ENCODE measurements at regions not wholly inside any gene's neighbourhood (a gene's known extent, or its start where the extent isn't known, plus 50 kb on each side); places are given as distances from the start of the nearest gene placed in this dataset.

DNA sequence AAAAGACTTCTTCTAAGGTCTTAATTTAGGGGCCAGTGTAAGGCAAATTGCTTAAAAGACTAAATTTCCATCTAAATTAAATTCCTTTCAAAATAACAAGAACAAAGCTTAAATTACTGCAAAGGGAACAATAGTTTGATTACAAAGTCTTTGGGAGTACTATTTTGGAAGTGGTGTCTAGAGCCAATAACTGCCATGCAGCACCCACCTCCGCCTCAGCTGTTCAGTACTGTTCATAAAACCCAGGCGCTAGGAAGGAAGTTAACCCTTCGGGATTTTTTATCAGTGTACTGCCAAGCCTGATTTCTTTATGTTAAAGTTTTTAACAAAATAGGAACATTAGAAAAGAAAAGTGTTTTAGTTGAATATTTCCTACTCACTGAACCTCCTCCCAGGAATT lies 210.1 kb downstream of the LIG4 start:
- H3K9me3 Mint-ChIP-seq: peaks cover 15% of the 10 kb centered on the region
- no peaks in the 10 kb centered on the region for H3K4me1 Mint-ChIP-seq
- no peak for ATAC-seq (replicated peaks)
- H3K27ac Mint-ChIP-seq: no peak overlapping the region
- no peaks in the 10 kb centered on the region for H3K27me3 Mint-ChIP-seq
- no peaks in the 10 kb centered on the region for H3K36me3 Mint-ChIP-seq (ENCODE audit: low read depth)
- no peak overlapping the region for H3K4me3 Mint-ChIP-seq

DNA sequence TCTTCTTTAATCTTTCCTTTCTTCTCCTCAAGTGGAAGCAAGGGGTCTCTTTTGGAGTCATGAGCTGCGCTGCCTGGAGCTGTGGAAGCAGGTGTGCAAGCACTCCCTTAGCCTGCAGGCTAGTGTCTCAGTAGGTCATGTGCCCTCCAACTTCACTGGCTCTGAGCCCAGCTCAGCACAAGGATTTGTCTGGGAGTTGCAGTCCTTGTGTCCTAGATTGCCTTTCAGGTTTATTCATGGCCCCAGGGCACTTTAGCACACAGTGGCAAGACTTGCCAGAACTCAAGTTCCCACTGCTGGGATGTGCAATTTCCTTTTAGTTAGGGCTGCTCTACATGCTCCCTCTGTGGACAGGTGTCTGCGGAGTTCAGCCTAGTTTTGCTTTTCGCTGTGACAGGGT lies 211.7 kb downstream of the LIG4 start:
- Mint-ChIP-seq H3K4me3 (no peak overlapping the region), H3K27ac (no peak overlapping the region), H3K4me1 (no peaks in the 10 kb centered on the region), H3K36me3 (ENCODE audit: low read depth) (no peaks in the 10 kb centered on the region), H3K9me3 (peaks cover 6% of the 10 kb centered on the region), H3K27me3 (no peaks in the 10 kb centered on the region)
- no peak for ATAC-seq (replicated peaks)

DNA sequence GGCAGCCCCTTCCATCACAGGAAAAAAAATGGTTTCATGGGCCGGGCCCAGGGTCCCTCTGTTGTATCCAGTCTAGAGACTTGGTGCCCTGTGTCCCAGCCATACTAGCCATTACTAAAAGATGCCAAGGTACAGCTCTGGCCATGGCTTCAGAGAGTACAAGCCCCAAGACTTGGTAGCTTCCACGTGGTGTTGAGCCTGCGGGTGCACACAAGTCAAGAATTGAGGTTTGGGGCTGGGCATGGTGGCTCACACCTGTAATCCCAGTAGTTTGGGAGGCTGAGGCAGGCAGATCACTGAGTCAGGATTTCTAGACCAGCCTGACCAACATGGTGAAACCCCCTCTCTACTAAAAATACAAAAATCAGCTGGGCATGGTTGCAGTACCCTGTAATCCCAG lies 214.3 kb downstream of the LIG4 start:
- ATAC-seq (replicated peaks): no peak
- H3K27ac Mint-ChIP-seq: no peak overlapping the region

DNA sequence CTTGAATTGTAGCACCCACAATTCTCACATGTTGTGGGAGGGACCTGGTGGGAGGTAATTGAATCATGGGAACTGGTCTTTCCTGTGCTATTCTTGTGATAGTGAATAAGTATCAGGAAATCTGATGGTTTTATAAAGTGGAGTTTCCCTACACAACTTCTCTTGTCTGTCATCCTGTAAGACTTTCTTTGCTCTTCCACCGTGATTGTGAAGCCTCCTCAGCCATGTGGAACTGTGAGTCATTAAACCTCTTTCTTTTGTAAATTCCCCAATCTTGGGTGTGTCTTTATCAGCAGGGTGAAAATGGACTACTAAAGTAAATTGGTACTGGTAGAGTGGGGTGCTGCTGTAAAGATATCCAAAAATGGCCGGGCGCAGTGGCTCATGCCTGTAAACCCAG lies 215.6 kb downstream of the LIG4 start:
- H3K4me3 Mint-ChIP-seq: no peak overlapping the region
- H3K36me3 Mint-ChIP-seq (ENCODE audit: low read depth): no peaks in the 10 kb centered on the region
- no peak overlapping the region for H3K27ac Mint-ChIP-seq
- H3K9me3 Mint-ChIP-seq: peaks cover 3% of the 10 kb centered on the region
- ATAC-seq (replicated peaks): no peak
- no peaks in the 10 kb centered on the region for H3K27me3 Mint-ChIP-seq
- no peaks in the 10 kb centered on the region for H3K4me1 Mint-ChIP-seq

More for the DNA sequence above, 214.3 kb downstream of the LIG4 start:
- no peaks in the 10 kb centered on the region for H3K4me1 Mint-ChIP-seq
- no peak overlapping the region for H3K4me3 Mint-ChIP-seq
- H3K27me3 Mint-ChIP-seq: no peaks in the 10 kb centered on the region
- H3K9me3 Mint-ChIP-seq: peaks cover 3% of the 10 kb centered on the region
- H3K36me3 Mint-ChIP-seq (ENCODE audit: low read depth): no peaks in the 10 kb centered on the region

DNA sequence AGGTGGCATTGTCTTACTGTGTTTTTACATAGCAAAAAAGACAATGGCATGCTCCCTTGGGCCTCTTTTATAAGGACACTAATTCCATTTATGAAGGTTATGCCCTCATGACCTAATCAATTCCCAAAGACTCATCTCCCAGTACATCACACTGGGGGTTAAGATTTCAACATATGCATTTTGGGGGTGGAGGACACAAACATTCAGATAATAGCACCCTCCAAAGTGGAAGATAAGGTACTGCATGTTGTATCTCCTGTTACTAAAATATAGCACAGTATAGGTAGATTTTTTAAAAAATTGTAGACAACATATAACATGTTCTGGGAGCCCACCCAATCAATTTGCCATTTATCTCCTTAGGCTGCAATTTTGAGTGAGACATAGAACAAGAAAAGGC lies 221.2 kb downstream of the LIG4 start:
- no peak overlapping the region for H3K4me3 Mint-ChIP-seq
- no peaks in the 10 kb centered on the region for H3K27me3 Mint-ChIP-seq
- H3K4me1 Mint-ChIP-seq: no peaks in the 10 kb centered on the region
- no peaks in the 10 kb centered on the region for H3K9me3 Mint-ChIP-seq
- no peak overlapping the region for H3K27ac Mint-ChIP-seq
- ATAC-seq (replicated peaks): no peak
- no peaks in the 10 kb centered on the region for H3K36me3 Mint-ChIP-seq (ENCODE audit: low read depth)

DNA sequence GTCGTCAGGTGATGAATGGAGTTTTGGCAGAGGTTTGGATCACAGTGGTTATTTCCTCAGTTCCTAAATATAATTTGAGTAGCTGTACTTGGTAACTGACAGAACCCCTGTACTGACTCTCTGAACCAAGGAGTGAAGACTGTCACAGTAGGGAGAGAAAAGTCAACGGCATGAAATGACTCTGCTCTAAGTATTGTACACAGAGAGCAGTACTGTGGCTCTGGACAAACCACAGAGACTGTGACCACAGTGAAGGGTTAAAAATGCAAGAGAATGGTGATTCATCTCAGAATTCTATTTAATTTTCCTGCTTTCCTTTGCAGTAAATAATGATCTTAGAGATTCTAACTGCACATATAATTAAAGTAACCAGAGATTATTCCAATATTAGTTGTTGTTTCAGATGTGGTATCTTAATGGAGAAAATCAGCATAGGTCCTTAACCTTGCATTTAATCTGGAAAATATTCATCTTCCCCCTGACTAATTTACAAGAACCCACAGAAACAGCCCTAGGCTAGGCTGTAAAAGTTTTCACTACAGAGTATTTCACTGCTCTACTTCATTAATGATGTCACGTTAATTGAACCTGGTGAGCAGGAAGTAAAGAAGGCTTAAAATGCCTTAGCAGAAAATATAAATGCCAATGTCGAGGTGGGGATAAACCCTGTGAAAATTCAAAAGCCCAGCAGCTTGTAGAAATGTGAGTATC lies 221.9 kb downstream of the LIG4 start:
- no peaks in the 10 kb centered on the region for H3K4me1 Mint-ChIP-seq
- H3K27ac Mint-ChIP-seq: no peak overlapping the region
- no peak for ATAC-seq (replicated peaks)
- no peak overlapping the region for H3K4me3 Mint-ChIP-seq
- H3K9me3 Mint-ChIP-seq: no peaks in the 10 kb centered on the region
- no peaks in the 10 kb centered on the region for H3K27me3 Mint-ChIP-seq
- H3K36me3 Mint-ChIP-seq (ENCODE audit: low read depth): no peaks in the 10 kb centered on the region

DNA sequence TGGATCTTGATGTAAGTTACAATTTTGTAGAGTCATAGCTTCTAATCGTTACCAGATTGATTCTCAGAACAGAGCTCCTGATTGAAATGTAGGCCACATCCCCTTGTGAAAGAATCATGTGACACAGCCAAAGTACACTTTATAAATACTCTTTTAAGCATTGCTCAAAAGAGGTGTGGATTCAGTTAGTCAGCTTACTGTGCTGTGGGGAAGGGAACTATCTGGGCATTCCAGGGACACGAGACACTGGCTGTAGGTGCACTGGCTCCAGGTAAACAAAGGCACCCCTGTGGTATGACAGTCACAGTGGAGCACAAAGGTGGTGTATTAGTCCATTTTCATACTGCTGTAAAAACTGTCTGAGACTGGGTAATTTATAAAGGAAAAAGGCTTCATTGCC lies 222.8 kb downstream of the LIG4 start:
- ATAC-seq (replicated peaks): no peak
- Mint-ChIP-seq H3K27me3 (no peaks in the 10 kb centered on the region), H3K36me3 (ENCODE audit: low read depth) (no peaks in the 10 kb centered on the region), H3K27ac (no peak overlapping the region), H3K4me3 (no peak overlapping the region), H3K4me1 (no peaks in the 10 kb centered on the region), H3K9me3 (peaks cover 3% of the 10 kb centered on the region)

DNA sequence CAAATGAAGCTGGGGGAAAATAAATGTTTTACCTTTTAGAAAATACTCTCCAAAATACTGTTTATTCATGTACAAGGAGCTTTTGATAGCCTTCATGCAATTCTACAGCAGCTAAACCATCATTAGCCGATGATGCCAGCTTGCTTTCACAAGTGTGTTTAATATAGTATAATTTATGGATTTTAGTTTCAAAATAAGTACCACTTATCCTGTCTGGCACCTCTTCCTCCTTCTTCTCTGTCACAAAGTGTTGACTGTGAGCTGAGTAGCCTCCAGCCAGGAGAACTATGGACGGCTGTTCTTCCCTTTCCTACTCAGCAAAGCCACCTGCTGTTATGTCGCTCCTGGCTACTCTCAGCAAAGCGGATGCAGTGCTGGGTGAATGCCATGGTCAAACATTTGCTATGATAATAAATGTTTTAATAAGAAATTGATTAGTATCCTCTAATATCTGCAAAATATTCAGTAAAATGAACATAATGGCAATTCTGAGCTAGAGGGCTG lies 238.2 kb downstream of the LIG4 start:
- no peaks in the 10 kb centered on the region for H3K4me1 Mint-ChIP-seq
- no peaks in the 10 kb centered on the region for H3K27me3 Mint-ChIP-seq
- H3K36me3 Mint-ChIP-seq (ENCODE audit: low read depth): no peaks in the 10 kb centered on the region
- H3K27ac Mint-ChIP-seq: no peak overlapping the region
- ATAC-seq (replicated peaks): no peak
- no peaks in the 10 kb centered on the region for H3K9me3 Mint-ChIP-seq
- H3K4me3 Mint-ChIP-seq: no peak overlapping the region

DNA sequence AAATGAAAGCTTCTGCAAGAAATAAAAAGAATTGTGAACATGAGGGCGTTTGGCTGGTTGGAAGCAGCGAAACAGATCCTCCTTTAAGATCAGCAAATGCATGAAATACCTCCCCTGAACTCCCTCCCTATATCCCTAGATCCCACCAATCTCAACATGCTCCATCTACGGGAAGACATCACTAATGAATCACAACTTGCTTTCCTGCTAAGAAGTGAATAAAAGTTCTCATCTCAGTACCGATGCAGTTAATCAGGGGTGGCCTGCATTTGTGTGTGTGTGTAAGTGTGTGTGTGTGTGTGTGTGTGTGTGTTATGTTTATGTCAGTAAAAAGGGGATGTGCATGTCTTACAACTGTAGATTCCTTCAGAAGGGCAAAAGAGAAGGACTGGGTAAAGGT lies 238.7 kb downstream of the LIG4 start:
- H3K9me3 Mint-ChIP-seq: no peaks in the 10 kb centered on the region
- H3K36me3 Mint-ChIP-seq (ENCODE audit: low read depth): no peaks in the 10 kb centered on the region
- no peak for ATAC-seq (replicated peaks)
- no peak overlapping the region for H3K4me3 Mint-ChIP-seq
- H3K27me3 Mint-ChIP-seq: no peaks in the 10 kb centered on the region
- no peaks in the 10 kb centered on the region for H3K4me1 Mint-ChIP-seq
- H3K27ac Mint-ChIP-seq: no peak overlapping the region

DNA sequence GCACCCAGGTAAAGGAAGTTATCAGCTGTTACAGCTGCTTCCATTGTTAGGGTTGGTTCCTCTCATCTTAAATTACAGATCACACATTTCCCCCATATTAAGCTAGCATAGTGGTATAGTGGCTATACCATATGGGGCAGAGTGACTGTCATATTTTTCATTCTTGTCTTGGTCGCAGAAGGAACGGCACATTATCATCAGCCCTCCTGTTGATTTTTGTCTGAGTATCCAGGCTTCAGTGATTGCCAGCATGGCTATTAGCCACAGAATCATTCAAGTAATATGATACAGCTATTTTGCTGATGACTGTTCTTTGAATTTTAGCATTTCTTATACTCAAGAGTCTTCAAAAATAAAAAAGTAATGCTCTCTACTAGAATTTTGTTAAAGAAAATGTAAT lies 240.9 kb downstream of the LIG4 start:
- Mint-ChIP-seq H3K9me3 (no peaks in the 10 kb centered on the region), H3K4me1 (no peaks in the 10 kb centered on the region), H3K4me3 (no peak overlapping the region), H3K27ac (no peak overlapping the region), H3K27me3 (no peaks in the 10 kb centered on the region), H3K36me3 (ENCODE audit: low read depth) (no peaks in the 10 kb centered on the region)
- no peak for ATAC-seq (replicated peaks)

DNA sequence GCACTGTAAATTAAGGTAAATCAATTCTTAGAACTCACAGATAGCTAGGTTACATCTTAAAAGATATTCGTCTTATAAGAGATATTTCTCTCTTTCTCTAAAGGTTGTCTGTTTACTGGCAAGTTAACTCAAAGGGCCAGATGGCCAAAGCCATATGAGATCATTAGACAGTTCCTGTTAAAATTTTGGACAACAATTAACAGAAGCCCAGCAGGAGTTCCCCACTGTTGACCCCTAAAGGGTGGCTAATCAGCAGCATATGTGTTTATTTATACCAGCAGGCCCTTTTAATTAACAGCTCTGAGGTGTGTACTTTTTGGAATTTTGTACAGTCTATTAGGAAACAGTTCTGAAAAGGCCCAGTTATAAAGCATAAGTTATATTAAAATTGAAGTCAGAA lies 245.8 kb downstream of the LIG4 start:
- H3K27me3 Mint-ChIP-seq: no peaks in the 10 kb centered on the region
- H3K4me1 Mint-ChIP-seq: no peaks in the 10 kb centered on the region
- no peak overlapping the region for H3K4me3 Mint-ChIP-seq
- H3K9me3 Mint-ChIP-seq: no peaks in the 10 kb centered on the region
- no peaks in the 10 kb centered on the region for H3K36me3 Mint-ChIP-seq (ENCODE audit: low read depth)
- H3K27ac Mint-ChIP-seq: no peak overlapping the region
- no peak for ATAC-seq (replicated peaks)

DNA sequence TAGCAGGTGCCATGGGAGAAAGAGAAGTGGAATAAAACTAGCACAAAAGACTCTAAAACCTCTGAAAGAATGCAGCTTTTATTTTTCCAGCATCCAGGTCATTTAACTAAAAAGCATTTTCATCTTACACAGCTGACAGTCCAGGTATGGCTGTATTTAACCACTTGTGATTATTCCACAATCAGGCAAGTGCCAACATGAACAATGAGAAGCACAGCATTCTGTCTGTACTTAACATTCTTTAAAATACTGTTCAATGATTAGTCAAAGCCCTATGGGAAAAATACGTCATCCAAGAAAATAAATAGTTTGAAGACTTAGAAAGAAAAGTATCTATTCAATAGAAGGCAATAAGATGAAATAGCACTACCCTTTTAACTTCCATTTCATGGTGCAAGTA lies 246.9 kb downstream of the LIG4 start:
- Mint-ChIP-seq H3K27me3 (no peaks in the 10 kb centered on the region), H3K36me3 (ENCODE audit: low read depth) (no peaks in the 10 kb centered on the region), H3K4me3 (no peak overlapping the region), H3K9me3 (no peaks in the 10 kb centered on the region), H3K27ac (no peak overlapping the region), H3K4me1 (no peaks in the 10 kb centered on the region)
- ATAC-seq (replicated peaks): no peak

DNA sequence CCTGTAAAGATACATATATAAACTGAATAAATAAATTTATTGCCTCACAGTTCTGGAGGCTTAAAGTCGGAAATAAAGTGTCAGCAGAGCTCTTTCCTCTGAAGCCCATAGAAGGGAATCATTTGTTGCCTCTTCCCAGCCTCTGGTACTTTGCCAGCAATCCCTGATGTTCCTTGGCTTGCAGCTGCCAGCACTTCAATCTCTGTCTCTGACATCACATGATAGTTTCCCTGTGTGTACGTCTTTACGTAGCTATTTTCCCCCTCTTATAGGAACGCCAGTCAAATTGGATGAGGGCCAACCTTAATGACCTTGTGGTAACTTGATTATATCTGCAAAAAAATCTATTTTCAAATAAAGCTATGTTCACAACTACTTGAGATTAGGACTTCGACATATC lies 250.9 kb downstream of the LIG4 start:
- Mint-ChIP-seq H3K9me3 (no peaks in the 10 kb centered on the region), H3K4me1 (no peaks in the 10 kb centered on the region), H3K27me3 (no peaks in the 10 kb centered on the region), H3K4me3 (no peak overlapping the region), H3K27ac (no peak overlapping the region), H3K36me3 (ENCODE audit: low read depth) (no peaks in the 10 kb centered on the region)
- no peak for ATAC-seq (replicated peaks)

DNA sequence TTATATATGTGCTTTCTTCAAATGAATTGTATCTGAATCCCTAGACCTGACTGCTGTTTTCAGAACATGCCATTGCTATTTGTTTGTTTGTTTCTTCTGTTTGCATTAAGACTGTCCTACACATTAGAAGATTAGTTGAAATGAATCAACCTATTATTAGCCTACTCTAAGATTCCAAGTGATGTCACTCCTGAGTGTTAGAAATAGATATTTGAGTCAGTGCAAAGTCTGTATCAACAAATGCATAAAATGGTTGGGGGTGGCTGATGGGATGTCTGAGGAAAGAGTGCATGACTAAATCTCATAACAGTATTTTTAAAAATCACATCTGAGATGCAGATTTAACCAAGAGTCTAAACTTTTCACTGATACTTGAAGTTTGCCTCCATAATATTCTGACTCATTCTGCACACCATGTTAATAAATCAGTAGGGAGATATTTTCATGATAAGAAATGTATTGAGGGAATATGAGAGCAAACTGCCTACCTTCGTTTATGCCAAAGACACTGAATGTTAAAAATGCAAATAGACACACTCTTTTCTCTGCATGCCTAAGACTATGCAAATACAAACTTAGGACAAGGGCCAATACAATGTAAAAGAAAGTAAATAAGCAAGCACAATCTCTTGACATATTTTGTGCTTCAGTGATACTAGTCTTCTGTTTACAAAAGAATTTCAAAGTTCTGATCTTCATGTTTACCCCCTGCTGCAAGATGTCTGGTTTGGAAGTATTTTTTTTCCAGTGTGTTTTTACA lies 253.3 kb downstream of the LIG4 start:
- Mint-ChIP-seq H3K27ac (no peak overlapping the region), H3K36me3 (ENCODE audit: low read depth) (no peaks in the 10 kb centered on the region), H3K4me1 (no peaks in the 10 kb centered on the region), H3K27me3 (no peaks in the 10 kb centered on the region), H3K4me3 (no peak overlapping the region), H3K9me3 (no peaks in the 10 kb centered on the region)
- ATAC-seq (replicated peaks): no peak

DNA sequence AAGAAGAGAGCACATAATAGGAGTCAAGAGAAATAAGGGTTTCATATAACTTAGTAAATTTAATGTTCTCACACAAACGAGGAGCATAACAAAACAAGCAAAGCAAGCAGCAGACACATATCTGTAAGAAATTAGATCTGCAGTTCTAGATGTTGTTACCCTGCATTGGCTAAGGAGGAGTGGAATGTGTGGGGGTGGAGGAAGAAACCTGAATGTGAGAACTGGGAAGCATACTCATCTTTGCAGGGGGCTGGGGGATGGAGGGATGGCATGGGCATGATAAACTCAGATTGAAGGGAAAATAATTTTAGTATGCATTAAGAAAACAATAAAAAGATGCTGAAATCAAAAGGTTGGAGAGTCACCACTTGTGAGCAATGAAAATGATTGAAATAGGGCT lies 255.0 kb downstream of the LIG4 start:
- Mint-ChIP-seq H3K27me3 (no peaks in the 10 kb centered on the region), H3K27ac (no peak overlapping the region), H3K9me3 (no peaks in the 10 kb centered on the region), H3K4me1 (no peaks in the 10 kb centered on the region), H3K36me3 (ENCODE audit: low read depth) (no peaks in the 10 kb centered on the region), H3K4me3 (no peak overlapping the region)
- no peak for ATAC-seq (replicated peaks)

All from activated T-helper 17 cell treated with anti-CD3 and anti-CD28 coated beads, Interleukin-2, amount 50 U/mL, for 72 hours (primary cell).